Urothelium cell line (cell line): ENCODE measurements at regions not wholly inside any gene's neighbourhood (a gene's known extent, or its start where the extent isn't known, plus 50 kb on each side); places are given as distances from the start of the nearest gene placed in this dataset.

Experiments
- DNase-seq: peaks from one replicate; pipeline ENCODE4 v3.0.0; 2011; ENCODE audit warnings: low spot score, mixed read lengths
- FAIRE-seq: peaks from 2 replicates; lab custom pipeline; 2011; peaks lifted over from hg19 to GRCh38; lab: Jason Lieb, UNC

GRCh38 chr13:40376296-40376849, 290.1 kb downstream of the FOXO1 start:
- DNase-seq = no peak
- no peak for FAIRE-seq

GRCh38 chr13:40376867-40377535, 289.4 kb downstream of the FOXO1 start:
- no peak for FAIRE-seq
- DNase-seq = no peak

- FAIRE-seq (no peak), DNase-seq (no peak)
These were observed 288.7 kb downstream of the FOXO1 start for GRCh38 chr13:40377783-40378182.

- no peak for FAIRE-seq
These were observed 287.2 kb downstream of the FOXO1 start for GRCh38 chr13:40379196-40379595.

GRCh38 chr13:40379794-40380578, 286.5 kb downstream of the FOXO1 start:
- FAIRE-seq (no peak), DNase-seq (no peak)

More at GRCh38 chr13:40379196-40379595, 287.2 kb downstream of the FOXO1 start:
- no peak for DNase-seq

- no peak for DNase-seq
- FAIRE-seq = no peak
These were observed 284.3 kb downstream of the FOXO1 start for GRCh38 chr13:40381935-40382764.

- no peak for FAIRE-seq
- no peak for DNase-seq
These were observed 283.3 kb downstream of the FOXO1 start for GRCh38 chr13:40383132-40383531.

- DNase-seq (no peak), FAIRE-seq (no peak)
These were observed 282.6 kb downstream of the FOXO1 start for GRCh38 chr13:40383885-40384284.

GRCh38 chr13:40384976-40385857, 281.2 kb downstream of the FOXO1 start:
- FAIRE-seq (no peak), DNase-seq (no peak)

- DNase-seq = no peak
These were observed 280.6 kb downstream of the FOXO1 start for GRCh38 chr13:40385858-40386180.

GRCh38 chr13:40386586-40386985, 279.9 kb downstream of the FOXO1 start:
- DNase-seq (no peak), FAIRE-seq (no peak)

More at GRCh38 chr13:40385858-40386180, 280.6 kb downstream of the FOXO1 start:
- FAIRE-seq = no peak

- no peak for DNase-seq
- no peak for FAIRE-seq
These were observed 278.7 kb downstream of the FOXO1 start for GRCh38 chr13:40387775-40388174.

- FAIRE-seq = no peak
- peak; percentile 54 for DNase-seq
These were observed 277.8 kb downstream of the FOXO1 start for GRCh38 chr13:40388617-40389016.

GRCh38 chr13:40389081-40389641, 277.3 kb downstream of the FOXO1 start:
- FAIRE-seq (no peak), DNase-seq (no peak)

- DNase-seq (no peak), FAIRE-seq (no peak)
These were observed 276.0 kb downstream of the FOXO1 start for GRCh38 chr13:40390401-40390916.

GRCh38 chr13:40391788-40392187, 274.7 kb downstream of the FOXO1 start:
- FAIRE-seq (no peak), DNase-seq (no peak)

GRCh38 chr13:40394304-40394985, 272.0 kb downstream of the FOXO1 start:
- FAIRE-seq (no peak), DNase-seq (no peak)

GRCh38 chr13:40398065-40398464, 268.4 kb downstream of the FOXO1 start:
- no peak for FAIRE-seq
- no peak for DNase-seq

GRCh38 chr13:40399756-40400155, 266.7 kb downstream of the FOXO1 start:
- no peak for FAIRE-seq
- no peak for DNase-seq
